GM12875 (cell line): ENCODE measurements at regions not wholly inside any gene's neighbourhood (a gene's known extent, or its start where the extent isn't known, plus 50 kb on each side); places are given as distances from the start of the nearest gene placed in this dataset.
"Not testable (repeated sequence)": the region's sequence is repeated elsewhere in the genome, so short reads cannot be mapped to it uniquely, and the experiment has no call there.

Source experiments
- H3K4me3 ChIP-seq: one replicate; pipeline ENCODE4 v1.5.1; 2011; ENCODE audit warnings: low read depth, low read length, control low read depth
- TF ChIP-seq, protein P1 (sequence below): IDR thresholded peaks from 2 replicates; pipeline ENCODE4 v1.5.1; 2011; ENCODE audit warnings: low read depth, mild to moderate bottlenecking, control low read depth, inconsistent platforms, low read length, moderate library complexity, borderline replicate concordance; ENCODE audit not compliant: insufficient read depth

DNA sequence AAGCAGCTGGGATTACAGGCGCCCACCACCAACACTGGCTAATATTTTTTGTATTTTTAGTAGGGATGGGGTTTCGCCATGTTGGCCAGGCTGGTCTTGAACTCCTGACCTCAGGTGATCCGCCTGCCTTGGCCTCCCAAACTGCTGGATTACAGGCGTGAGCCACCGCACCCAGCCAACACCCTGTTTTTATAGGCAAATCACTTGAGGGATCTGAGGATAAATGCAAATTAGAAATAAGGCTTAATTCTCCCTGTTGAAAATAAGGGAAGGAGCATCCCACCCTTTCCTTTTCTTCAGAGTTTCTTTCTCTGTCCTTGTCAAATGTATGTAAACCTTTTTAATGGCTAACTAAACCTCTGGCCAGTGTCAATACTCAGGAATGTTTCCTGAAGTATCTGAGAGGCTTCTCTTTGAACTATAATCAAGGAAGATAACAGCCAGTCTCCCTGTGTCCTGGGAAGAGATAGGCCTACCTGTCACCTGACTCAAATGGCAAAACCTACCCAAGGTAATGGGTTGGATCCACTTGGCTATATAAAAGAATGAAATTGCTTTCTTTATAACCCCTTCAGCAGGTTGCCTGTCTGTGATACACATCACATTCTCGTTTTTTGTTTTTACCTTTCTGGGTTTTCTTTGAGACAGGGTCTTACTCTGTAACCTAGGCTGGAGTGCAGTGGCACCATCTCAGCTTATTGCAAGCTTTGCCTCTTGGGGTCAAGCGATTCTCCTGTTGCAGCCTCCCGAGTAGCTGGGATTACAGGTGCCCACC lies 64.5 kb upstream of the TNFAIP3 start:
- TF ChIP-seq, protein P1, sequence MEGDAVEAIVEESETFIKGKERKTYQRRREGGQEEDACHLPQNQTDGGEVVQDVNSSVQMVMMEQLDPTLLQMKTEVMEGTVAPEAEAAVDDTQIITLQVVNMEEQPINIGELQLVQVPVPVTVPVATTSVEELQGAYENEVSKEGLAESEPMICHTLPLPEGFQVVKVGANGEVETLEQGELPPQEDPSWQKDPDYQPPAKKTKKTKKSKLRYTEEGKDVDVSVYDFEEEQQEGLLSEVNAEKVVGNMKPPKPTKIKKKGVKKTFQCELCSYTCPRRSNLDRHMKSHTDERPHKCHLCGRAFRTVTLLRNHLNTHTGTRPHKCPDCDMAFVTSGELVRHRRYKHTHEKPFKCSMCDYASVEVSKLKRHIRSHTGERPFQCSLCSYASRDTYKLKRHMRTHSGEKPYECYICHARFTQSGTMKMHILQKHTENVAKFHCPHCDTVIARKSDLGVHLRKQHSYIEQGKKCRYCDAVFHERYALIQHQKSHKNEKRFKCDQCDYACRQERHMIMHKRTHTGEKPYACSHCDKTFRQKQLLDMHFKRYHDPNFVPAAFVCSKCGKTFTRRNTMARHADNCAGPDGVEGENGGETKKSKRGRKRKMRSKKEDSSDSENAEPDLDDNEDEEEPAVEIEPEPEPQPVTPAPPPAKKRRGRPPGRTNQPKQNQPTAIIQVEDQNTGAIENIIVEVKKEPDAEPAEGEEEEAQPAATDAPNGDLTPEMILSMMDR: no peak
- no peak overlapping the region for H3K4me3 ChIP-seq

DNA sequence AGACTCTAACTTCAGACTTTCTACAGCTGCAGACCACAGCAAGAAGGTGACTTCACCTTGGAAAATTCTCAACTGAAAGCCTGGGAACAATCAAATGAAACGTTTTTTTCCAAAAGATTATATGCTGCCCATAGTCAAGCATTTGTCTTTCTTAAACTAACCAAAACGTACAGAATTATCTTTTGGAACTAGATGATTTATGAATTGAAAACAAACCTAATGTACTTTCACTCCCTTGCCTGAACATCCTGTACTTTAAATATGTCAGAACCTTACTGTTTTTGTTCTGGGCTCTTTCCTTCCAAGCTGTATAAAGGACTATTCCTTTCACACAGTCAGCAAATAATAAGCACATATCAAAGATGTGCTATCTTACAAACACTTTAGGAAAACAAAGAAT lies 62.4 kb upstream of the TNFAIP3 start:
- TF ChIP-seq, protein P1: no peak
- no peak overlapping the region for H3K4me3 ChIP-seq

DNA sequence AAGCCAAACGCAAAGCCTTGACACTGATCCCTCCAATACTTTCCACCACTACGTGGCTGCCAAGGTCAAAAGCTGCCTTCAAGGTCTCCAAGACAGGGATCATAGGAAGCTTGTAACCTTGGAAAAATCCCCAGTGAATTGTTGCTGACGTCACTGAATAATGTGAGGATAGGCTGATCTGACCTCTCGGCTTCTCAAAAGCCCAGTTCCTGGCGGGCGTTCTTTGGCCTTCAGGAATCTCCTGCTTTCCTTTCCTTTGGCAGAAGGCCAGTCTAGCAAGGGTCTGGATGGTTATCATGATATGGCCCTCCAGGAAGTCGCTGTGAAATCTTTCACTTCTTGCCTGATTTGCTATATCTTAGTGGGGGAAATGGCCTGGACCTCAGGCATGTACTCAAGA lies 61.4 kb upstream of the TNFAIP3 start:
- H3K4me3 ChIP-seq: no peak overlapping the region
- TF ChIP-seq, protein P1: no peak

DNA sequence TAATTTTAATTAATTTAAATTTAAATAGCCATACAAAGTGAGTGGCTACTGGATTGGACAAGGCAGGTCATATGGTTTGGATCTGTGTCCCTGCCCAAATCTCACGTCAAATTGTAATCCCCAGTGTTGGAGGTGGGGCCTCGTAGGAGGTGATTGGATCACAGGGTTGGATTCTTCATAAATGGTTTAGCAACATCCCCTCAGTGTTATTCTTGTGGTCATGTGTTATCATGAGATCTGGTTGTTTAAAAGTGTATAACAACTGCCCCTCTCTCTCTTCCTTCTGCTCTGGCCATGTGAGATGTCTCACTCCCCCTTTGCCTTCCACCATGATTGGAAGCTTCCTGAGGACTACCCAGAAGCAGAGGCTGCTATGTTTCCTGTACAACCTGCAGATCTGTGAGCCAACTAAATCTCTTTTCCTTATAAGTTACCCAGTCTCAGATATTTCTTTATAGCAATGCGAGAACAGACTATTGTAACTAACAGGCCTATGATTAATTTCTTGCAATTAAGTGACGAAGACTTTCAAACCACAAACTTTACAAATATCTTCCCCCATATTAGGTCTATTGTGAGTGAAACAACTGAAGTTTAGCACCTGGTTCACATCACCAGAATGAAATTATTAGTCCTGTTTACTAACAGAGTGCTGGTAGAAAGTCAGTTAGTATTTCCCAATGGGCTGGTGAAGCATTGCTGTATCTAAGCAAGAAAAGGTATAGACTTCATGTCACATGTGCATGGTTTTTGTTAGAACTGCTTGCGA lies 60.0 kb upstream of the TNFAIP3 start:
- TF ChIP-seq, protein P1: no peak

DNA sequence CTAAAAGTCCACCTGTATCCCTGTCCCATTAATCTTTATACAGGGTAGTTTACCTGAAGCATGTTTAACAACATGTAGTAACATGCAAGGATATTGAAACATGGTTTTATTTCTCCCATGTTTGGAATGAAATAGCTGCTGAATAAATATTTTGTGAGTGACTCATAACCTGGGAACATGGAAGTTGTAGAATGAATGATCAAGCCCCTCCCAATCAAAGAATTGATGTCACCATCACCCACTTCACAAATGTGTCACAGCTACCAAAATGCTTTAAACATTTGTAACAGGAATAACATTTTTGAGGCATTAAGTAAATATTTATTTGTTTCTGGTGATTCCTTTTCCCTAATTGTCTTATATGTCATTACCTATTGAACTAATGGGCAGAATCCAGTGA lies 58.9 kb upstream of the TNFAIP3 start:
- no peak overlapping the region for H3K4me3 ChIP-seq
- TF ChIP-seq, protein P1: no peak

More for the DNA sequence above, 60.0 kb upstream of the TNFAIP3 start:
- H3K4me3 ChIP-seq: no peak overlapping the region

DNA sequence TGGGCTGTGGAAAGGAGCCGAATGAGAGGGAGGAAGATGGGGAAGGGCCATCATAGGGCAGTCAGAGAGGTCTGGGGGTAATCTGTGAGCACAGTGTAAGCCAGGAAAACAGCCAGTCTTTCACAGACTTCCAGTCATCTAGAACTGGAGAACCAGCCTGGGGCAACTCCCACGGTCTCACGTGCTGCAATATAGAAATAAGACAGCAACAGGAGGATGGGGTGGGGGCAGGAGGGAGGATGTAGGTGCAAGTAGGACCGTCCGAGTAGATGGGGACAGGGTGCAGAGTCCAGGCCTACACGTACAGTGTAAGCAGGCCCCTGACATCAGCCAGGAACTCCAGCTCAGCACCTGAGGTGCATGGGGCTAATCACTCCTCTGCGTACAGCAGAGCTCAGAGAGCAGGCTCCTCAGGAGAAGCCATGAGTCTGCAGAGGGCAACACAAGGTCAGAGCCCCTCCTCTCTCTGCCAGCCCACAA lies 58.2 kb upstream of the TNFAIP3 start:
- H3K4me3 ChIP-seq: no peak overlapping the region
- TF ChIP-seq, protein P1: no peak

DNA sequence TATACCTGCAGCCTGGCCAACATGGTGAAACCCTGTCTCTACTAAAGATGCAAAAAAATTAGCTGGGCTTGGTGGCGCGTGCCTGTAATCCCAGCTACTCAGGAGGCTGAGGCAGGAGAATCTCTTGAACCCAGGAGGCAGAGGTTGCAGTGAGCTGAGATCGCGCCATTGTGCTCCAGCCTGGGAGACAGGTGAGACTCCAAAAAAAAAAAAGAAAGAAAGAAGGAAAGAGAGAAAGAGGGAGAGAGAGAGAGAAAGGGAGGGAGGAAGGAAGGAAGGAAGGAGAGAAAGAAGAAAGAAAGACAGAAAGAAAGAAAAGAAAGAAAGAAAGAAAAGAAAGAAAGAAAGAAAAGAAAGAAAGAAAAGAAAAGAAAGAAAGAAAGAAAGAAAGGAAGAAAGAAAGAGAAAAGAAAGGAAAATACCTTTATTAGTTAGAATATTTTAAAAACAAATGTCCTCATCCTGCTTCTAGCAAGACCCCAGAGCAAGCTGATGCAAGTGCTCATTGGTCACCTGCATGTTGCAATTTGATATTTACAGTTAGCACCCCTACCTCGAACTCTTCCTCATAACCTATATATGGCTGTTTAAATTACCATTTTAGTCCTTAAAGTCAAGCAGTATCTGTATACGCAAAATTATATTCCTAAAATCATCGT lies 57.0 kb upstream of the TNFAIP3 start:
- not testable (repeated sequence) for H3K4me3 ChIP-seq
